Parathyroid adenoma (tissue), 2 donors: ENCODE measurements at regions not wholly inside any gene's neighbourhood (a gene's known extent, or its start where the extent isn't known, plus 50 kb on each side); places are given as distances from the start of the nearest gene placed in this dataset.
A peak's percentile ranks its signal among the peaks of the same experiment; 100 is the strongest.

Experiments used
- H2AFZ ChIP-seq: fragments of 300-600 bp; sonication (generic); one replicate; pipeline ENCODE4 v1.7.0; 2017; ENCODE audit warnings: antibody characterized with exemption, mild to moderate bottlenecking
- H3K27ac ChIP-seq: fragments of 300-600 bp; sonication (generic); one replicate; pipeline ENCODE4 v1.7.0; 2017
- H3K27me3 ChIP-seq: fragments of 300-600 bp; sonication (generic); one replicate; pipeline ENCODE4 v1.7.0; 2017; ENCODE audit warnings: low read length; ENCODE audit not compliant: control insufficient read depth, insufficient read depth
- H3K36me3 ChIP-seq: fragments of 300-600 bp; sonication (generic); one replicate; pipeline ENCODE4 v1.7.0; 2017; ENCODE audit warnings: low read length; ENCODE audit not compliant: control insufficient read depth, insufficient read depth
- H3K4me1 ChIP-seq: fragments of 300-600 bp; sonication (generic); one replicate; pipeline ENCODE4 v1.7.0; 2017; ENCODE audit warnings: control low read depth
- H3K4me2 ChIP-seq: fragments of 300-600 bp; sonication (generic); one replicate; pipeline ENCODE4 v1.7.0; 2017; ENCODE audit warnings: low read length
- H3K4me3 ChIP-seq: fragments of 300-600 bp; sonication (generic); one replicate; pipeline ENCODE4 v1.7.0; 2017; ENCODE audit warnings: low read depth, low read length
- H3K79me2 ChIP-seq: fragments of 300-600 bp; sonication (generic); one replicate; pipeline ENCODE4 v1.7.0; 2017; ENCODE audit warnings: control low read depth
- H3K9ac ChIP-seq: fragments of 300-600 bp; sonication (generic); one replicate; pipeline ENCODE4 v1.7.0; 2017; ENCODE audit warnings: mild to moderate bottlenecking
- H3K9me3 ChIP-seq: fragments of 300-600 bp; sonication (generic); one replicate; pipeline ENCODE4 v1.7.0; 2017; ENCODE audit warnings: low read length; ENCODE audit not compliant: control insufficient read depth
- TF ChIP-seq, protein P1 (sequence below): fragments of 300-600 bp; sonication (generic); IDR thresholded peaks from one replicate; pipeline ENCODE4 v1.7.0; 2017; ENCODE audit warnings: antibody characterized with exemption, mild to moderate bottlenecking
- donor health status: primary hyperparathyroidism.

GRCh38 chr20:58140787-58141425 is 87.5 kb downstream of the ANKRD60 start:
- H2AFZ ChIP-seq = no peak overlapping the region
- no peak overlapping the region for H3K9ac ChIP-seq
- peak overlapping the region; percentile 3 for H3K4me3 ChIP-seq
- TF ChIP-seq, protein P1, sequence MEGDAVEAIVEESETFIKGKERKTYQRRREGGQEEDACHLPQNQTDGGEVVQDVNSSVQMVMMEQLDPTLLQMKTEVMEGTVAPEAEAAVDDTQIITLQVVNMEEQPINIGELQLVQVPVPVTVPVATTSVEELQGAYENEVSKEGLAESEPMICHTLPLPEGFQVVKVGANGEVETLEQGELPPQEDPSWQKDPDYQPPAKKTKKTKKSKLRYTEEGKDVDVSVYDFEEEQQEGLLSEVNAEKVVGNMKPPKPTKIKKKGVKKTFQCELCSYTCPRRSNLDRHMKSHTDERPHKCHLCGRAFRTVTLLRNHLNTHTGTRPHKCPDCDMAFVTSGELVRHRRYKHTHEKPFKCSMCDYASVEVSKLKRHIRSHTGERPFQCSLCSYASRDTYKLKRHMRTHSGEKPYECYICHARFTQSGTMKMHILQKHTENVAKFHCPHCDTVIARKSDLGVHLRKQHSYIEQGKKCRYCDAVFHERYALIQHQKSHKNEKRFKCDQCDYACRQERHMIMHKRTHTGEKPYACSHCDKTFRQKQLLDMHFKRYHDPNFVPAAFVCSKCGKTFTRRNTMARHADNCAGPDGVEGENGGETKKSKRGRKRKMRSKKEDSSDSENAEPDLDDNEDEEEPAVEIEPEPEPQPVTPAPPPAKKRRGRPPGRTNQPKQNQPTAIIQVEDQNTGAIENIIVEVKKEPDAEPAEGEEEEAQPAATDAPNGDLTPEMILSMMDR = no peak
- no peaks in the 10 kb centered on the region for H3K79me2 ChIP-seq
- no peaks in the 10 kb centered on the region for H3K27me3 ChIP-seq
- H3K9me3 ChIP-seq = no peaks in the 10 kb centered on the region
- H3K27ac ChIP-seq = peak overlapping the region; percentile 90
- H3K4me1 ChIP-seq = peaks cover 16% of the 10 kb centered on the region
- no peaks in the 10 kb centered on the region for H3K36me3 ChIP-seq
- peak overlapping the region; percentile 51 for H3K4me2 ChIP-seq

DNA sequence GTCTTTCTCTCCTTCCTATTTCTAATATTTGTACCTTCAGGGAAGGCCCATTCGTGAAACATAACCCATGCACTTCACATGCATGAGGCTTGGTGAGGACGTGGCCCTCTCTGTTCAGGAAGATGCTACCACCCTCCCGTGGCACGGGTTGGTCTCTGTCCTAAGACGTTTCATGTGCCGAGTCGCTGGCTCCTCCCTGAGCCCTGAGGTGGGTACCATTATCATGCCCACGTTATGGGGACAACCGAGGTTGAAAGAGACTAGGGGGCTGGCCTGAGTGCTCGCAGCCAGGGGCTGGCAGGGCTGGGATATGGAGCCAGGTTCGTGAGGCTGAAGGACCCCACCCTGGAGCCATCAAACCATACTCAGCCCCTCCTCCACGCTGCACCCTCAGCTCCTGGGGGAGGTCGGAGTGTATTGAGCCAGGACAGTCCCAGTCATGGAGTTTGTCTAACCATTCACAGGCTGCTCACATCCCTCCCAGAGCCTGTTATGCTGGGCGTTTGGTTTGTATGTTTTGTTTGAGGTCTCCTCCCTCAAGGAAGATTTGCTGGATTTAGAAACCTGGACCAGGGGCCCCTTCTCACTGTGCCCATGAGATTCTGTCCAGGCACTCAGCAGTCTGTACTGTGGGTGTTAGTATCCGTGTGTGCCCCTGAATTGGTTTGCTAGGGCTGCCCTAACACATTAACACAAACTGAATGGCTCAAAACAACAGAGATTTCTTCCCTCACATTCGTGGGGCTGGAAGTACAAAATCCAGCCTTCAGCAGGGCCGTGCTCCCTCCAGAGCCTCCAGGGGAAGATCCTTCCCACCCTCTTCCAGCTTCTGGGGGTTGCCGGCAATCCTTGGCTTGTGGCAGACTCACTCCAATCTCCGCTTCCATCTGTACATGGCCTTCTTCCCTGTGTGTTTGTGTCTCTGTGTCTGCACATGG is 88.3 kb downstream of the ANKRD60 start:
- TF ChIP-seq, protein P1 = no peak
- Histone ChIP-seq H3K4me1 (peaks cover 16% of the 10 kb centered on the region), H3K27ac (peak overlapping the region; percentile 90), H3K4me2 (peak overlapping the region; percentile 51), H3K27me3 (no peaks in the 10 kb centered on the region), H3K79me2 (no peaks in the 10 kb centered on the region), H3K36me3 (no peaks in the 10 kb centered on the region), H3K4me3 (peak overlapping the region; percentile 3), H2AFZ (no peak overlapping the region), H3K9ac (no peak overlapping the region), H3K9me3 (no peaks in the 10 kb centered on the region)

GRCh38 chr20:58138395-58138794 is 90.1 kb downstream of the ANKRD60 start:
- Histone ChIP-seq H3K27ac (no peak overlapping the region), H3K4me3 (no peak overlapping the region), H3K9me3 (no peaks in the 10 kb centered on the region), H3K4me2 (no peak overlapping the region), H3K4me1 (peaks cover 16% of the 10 kb centered on the region), H2AFZ (no peak overlapping the region), H3K27me3 (no peaks in the 10 kb centered on the region), H3K79me2 (no peaks in the 10 kb centered on the region), H3K36me3 (no peaks in the 10 kb centered on the region), H3K9ac (no peak overlapping the region)
- TF ChIP-seq, protein P1 = no peak

- TF ChIP-seq, protein P1 = no peak
- Histone ChIP-seq H3K9me3 (no peaks in the 10 kb centered on the region), H3K79me2 (no peaks in the 10 kb centered on the region), H3K27me3 (no peaks in the 10 kb centered on the region), H2AFZ (no peak overlapping the region), H3K36me3 (no peaks in the 10 kb centered on the region), H3K4me2 (no peak overlapping the region), H3K4me1 (peaks cover 11% of the 10 kb centered on the region), H3K27ac (no peak overlapping the region), H3K9ac (no peak overlapping the region), H3K4me3 (no peak overlapping the region)
Observed at GRCh38 chr20:58137651-58138265, 90.7 kb downstream of the ANKRD60 start.
